ENCODE measurements at regions not wholly inside any gene's neighbourhood (a gene's known extent, or its start where the extent isn't known, plus 50 kb on each side); places are given as distances from the start of the nearest gene placed in this dataset.

DNA sequence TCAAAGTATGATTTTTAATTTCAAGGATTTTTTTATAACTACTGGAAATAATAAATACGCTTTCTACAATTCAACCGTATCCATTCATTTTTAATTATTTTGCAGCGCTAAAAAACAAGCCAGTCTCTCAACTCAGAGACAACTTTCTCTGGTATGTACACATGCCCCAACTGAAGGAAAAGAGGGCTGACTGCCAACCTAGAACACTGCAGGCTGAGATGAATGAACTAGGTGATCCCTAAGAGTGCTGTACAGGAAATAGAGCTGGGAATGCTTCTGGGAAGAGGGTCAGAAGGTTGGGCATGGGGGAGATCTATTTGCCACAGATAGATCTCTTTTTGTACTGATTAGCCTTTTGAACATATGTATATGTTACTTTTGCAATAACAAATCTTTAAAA lies 460.1 kb downstream of the NR4A2 start:
- TF ChIP-seq, protein P1, sequence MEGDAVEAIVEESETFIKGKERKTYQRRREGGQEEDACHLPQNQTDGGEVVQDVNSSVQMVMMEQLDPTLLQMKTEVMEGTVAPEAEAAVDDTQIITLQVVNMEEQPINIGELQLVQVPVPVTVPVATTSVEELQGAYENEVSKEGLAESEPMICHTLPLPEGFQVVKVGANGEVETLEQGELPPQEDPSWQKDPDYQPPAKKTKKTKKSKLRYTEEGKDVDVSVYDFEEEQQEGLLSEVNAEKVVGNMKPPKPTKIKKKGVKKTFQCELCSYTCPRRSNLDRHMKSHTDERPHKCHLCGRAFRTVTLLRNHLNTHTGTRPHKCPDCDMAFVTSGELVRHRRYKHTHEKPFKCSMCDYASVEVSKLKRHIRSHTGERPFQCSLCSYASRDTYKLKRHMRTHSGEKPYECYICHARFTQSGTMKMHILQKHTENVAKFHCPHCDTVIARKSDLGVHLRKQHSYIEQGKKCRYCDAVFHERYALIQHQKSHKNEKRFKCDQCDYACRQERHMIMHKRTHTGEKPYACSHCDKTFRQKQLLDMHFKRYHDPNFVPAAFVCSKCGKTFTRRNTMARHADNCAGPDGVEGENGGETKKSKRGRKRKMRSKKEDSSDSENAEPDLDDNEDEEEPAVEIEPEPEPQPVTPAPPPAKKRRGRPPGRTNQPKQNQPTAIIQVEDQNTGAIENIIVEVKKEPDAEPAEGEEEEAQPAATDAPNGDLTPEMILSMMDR (IDR thresholded peaks at IDR 0.05) = no peak
- TF ChIP-seq EZH2 (IDR thresholded peaks at IDR 0.05; ENCODE audit: borderline replicate concordance, insufficient read depth, low read depth, low read length, poor library complexity, severe bottlenecking) = no peak

All from B cell (primary cell).